ENCODE measurements at regions not wholly inside any gene's neighbourhood (a gene's known extent, or its start where the extent isn't known, plus 50 kb on each side); places are given as distances from the start of the nearest gene placed in this dataset.

GRCh38 chr13:72303941-72304746 lies 423.3 kb downstream of the MZT1 start:
- Histone ChIP-seq H3K4me2 (ENCODE audit: low read depth, low read length) (no peak overlapping the region), H3K27ac (ENCODE audit: extremely low read length, insufficient read depth, low read length) (no peak overlapping the region), H3K4me1 (ENCODE audit: insufficient read depth, low read length) (no peaks in the 10 kb centered on the region), H3K36me3 (replicated peaks in 1 of 2; ENCODE audit: control insufficient read depth in 1 of 2, insufficient read depth in 2 of 2, low read length in 2 of 2) (no peaks in the 10 kb centered on the region), H3K9me3 (ENCODE audit: low read length) (no peaks in the 10 kb centered on the region), H3K4me3 (replicated peaks in 1 of 3; ENCODE audit: insufficient read depth in 1 of 3, low read depth in 2 of 3, low read length in 3 of 3) (no peak overlapping the region), H2AFZ (ENCODE audit: low read length) (no peak overlapping the region), H4K20me1 (ENCODE audit: insufficient read depth, low read length) (no peaks in the 10 kb centered on the region), H3K9ac (ENCODE audit: insufficient read depth, low read depth, low read length) (no peak overlapping the region), H3K27me3 (ENCODE audit: control insufficient read depth in 1 of 2, insufficient read depth in 2 of 2, low read length in 2 of 2) (no peaks in the 10 kb centered on the region), H3K79me2 (ENCODE audit: insufficient read depth, low read length) (no peaks in the 10 kb centered on the region)
- ChIA-PET POLR2A (no interaction called here), CTCF (ENCODE audit: low intra/inter-chr PET ratio, low total read pairs) (no interaction called here)
- ATAC-seq (no peak), FAIRE-seq (no peak), DNase-seq (ENCODE audit: low spot score) (no peak)
- intact Hi-C loops (cut with micrococcal nuclease; ENCODE audit: unreplicated experiment): no loop called here
- TF ChIP-seq TGIF2 (CRISPR knock-in tag; IDR thresholded peaks at IDR 0.05) (no peak), KDM1A (CRISPR knock-in tag; IDR thresholded peaks at IDR 0.05) (no peak), AHR (CRISPR knock-in tag; IDR thresholded peaks at IDR 0.05) (no peak), ZNF281 (CRISPR knock-in tag; IDR thresholded peaks at IDR 0.05; ENCODE audit: borderline replicate concordance) (no peak), ZNF678 (CRISPR knock-in tag; IDR thresholded peaks at IDR 0.05) (no peak), TBP (CRISPR knock-in tag; IDR thresholded peaks at IDR 0.05) (no peak), GPN1 (CRISPR knock-in tag; IDR thresholded peaks at IDR 0.05; ENCODE audit: borderline replicate concordance) (no peak), ZNF556 (CRISPR knock-in tag; IDR thresholded peaks at IDR 0.05; ENCODE audit: borderline replicate concordance) (no peak), ZNF816 (CRISPR knock-in tag; IDR thresholded peaks at IDR 0.05; ENCODE audit: borderline replicate concordance) (no peak)
- TF ChIP-seq, protein P1, sequence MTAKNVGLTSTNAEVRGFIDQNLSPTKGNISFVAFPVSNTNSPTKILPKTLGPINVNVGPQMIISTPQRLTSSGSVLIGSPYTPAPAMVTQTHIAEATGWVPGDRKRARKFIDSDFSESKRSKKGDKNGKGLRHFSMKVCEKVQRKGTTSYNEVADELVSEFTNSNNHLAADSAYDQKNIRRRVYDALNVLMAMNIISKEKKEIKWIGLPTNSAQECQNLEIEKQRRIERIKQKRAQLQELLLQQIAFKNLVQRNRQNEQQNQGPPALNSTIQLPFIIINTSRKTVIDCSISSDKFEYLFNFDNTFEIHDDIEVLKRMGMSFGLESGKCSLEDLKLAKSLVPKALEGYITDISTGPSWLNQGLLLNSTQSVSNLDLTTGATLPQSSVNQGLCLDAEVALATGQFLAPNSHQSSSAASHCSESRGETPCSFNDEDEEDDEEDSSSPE (CRISPR knock-in tag; IDR thresholded peaks at IDR 0.05): no peak
- TF ChIP-seq, protein P2, sequence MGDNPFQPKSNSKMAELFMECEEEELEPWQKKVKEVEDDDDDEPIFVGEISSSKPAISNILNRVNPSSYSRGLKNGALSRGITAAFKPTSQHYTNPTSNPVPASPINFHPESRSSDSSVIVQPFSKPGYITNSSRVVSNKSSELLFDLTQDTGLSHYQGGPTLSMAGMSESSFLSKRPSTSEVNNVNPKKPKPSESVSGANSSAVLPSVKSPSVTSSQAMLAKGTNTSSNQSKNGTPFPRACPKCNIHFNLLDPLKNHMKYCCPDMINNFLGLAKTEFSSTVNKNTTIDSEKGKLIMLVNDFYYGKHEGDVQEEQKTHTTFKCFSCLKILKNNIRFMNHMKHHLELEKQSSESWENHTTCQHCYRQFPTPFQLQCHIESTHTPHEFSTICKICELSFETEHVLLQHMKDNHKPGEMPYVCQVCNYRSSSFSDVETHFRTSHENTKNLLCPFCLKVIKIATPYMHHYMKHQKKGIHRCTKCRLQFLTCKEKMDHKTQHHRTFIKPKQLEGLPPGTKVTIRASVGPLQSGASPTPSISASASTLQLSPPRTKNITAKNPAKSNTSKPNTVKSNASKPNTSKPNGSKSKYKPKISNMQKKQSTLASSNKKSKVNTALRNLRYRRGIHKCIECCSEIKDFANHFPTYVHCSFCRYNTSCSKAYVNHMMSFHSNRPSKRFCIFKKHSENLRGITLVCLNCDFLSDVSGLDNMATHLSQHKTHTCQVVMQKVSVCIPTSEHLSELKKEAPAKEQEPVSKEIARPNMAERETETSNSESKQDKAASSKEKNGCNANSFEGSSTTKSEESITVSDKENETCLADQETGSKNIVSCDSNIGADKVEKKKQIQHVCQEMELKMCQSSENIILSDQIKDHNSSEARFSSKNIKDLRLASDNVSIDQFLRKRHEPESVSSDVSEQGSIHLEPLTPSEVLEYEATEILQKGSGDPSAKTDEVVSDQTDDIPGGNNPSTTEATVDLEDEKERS (CRISPR knock-in tag; IDR thresholded peaks at IDR 0.05): no peak
- TF ChIP-seq, protein P3, sequence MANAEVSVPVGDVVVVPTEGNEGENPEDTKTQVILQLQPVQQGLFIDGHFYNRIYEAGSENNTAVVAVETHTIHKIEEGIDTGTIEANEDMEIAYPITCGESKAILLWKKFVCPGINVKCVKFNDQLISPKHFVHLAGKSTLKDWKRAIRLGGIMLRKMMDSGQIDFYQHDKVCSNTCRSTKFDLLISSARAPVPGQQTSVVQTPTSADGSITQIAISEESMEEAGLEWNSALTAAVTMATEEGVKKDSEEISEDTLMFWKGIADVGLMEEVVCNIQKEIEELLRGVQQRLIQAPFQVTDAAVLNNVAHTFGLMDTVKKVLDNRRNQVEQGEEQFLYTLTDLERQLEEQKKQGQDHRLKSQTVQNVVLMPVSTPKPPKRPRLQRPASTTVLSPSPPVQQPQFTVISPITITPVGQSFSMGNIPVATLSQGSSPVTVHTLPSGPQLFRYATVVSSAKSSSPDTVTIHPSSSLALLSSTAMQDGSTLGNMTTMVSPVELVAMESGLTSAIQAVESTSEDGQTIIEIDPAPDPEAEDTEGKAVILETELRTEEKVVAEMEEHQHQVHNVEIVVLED (CRISPR knock-in tag; IDR thresholded peaks at IDR 0.05; ENCODE audit: borderline replicate concordance): no peak
- TF ChIP-seq, protein P4, sequence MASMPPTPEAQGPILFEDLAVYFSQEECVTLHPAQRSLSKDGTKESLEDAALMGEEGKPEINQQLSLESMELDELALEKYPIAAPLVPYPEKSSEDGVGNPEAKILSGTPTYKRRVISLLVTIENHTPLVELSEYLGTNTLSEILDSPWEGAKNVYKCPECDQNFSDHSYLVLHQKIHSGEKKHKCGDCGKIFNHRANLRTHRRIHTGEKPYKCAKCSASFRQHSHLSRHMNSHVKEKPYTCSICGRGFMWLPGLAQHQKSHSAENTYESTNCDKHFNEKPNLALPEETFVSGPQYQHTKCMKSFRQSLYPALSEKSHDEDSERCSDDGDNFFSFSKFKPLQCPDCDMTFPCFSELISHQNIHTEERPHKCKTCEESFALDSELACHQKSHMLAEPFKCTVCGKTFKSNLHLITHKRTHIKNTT (CRISPR knock-in tag; IDR thresholded peaks at IDR 0.05): no peak
- BruUV-seq (replicated peaks): no TSS peak
- under 1% methylated on average over 7 of the region's 7 CpGs for WGBS (ENCODE audit: low lambda C conversion rate)
- in situ Hi-C loops (cut with HindIII; ENCODE audit: extremely low pct_ligation_motif_present, low pct_unique_long_range_greater_than_20kb): no loop called here
